ENCODE measurements at regions not wholly inside any gene's neighbourhood (a gene's known extent, or its start where the extent isn't known, plus 50 kb on each side); places are given as distances from the start of the nearest gene placed in this dataset.

DNA sequence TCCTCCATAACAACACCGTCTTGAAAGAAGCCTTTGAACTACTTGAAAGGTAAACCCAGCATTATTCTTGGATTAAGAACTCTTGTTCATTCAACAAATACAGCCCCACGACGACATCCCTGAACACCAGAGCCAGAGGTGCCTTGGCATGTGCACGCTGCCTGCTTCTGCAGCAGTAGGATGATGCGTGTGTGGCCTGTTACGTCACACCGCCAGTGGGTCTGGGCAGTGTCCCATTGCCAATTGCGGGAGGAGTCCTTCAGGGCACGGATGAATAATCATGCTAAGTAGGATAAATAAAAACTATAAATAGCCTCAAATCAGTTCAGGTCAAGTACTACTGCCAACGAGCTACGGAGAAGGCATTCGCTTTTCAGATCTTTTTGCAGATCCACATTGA, 380.5 kb downstream of the SHANK2 start:
- H3K36me3 ChIP-seq (ENCODE audit: control insufficient read depth in 1 of 2, insufficient read depth in 2 of 2, low read length in 2 of 2) = no peaks in the 10 kb centered on the region
- no peak overlapping the region for H3K27ac ChIP-seq (ENCODE audit: low read depth, low read length)

DNA sequence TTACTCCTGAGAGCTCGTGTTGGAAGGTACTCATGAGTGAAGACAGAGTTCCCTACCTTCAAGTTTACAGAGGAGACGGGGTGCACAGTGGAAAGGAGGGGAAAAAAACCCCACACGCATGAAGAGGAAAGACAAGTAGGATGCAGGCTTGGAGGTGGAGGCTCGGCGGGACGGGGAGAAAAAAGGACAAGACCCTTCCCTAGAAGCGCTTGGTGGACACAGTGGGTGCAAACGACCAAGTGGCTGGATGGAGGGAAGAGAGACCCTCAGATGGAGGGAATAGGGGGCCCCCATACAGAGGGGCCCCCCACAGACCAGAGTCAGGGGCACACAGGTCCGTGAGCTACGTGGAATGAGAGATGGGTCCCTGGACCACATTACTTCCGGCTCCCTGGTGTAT, 380.1 kb downstream of the SHANK2 start:
- Histone ChIP-seq H3K27me3 (ENCODE audit: control insufficient read depth in 1 of 2, insufficient read depth in 2 of 2, low read length in 2 of 2) (no peaks in the 10 kb centered on the region), H3K9ac (ENCODE audit: low read depth in 1 of 2, low read length in 2 of 2) (no peak overlapping the region), H3K4me1 (ENCODE audit: control insufficient read depth in 1 of 2, insufficient read depth in 2 of 2, low read length in 2 of 2) (no peaks in the 10 kb centered on the region), H3K9me3 (ENCODE audit: control insufficient read depth in 1 of 2, low read length in 2 of 2) (no peaks in the 10 kb centered on the region), H3K36me3 (ENCODE audit: control insufficient read depth in 1 of 2, insufficient read depth in 2 of 2, low read length in 2 of 2) (no peaks in the 10 kb centered on the region), H3K27ac (ENCODE audit: low read depth, low read length) (no peak overlapping the region), H3K4me3 (ENCODE audit: low read depth in 1 of 2, low read length in 2 of 2) (no peak overlapping the region)

More for the DNA sequence above, 380.5 kb downstream of the SHANK2 start:
- H3K9me3 ChIP-seq (ENCODE audit: control insufficient read depth in 1 of 2, low read length in 2 of 2) = no peaks in the 10 kb centered on the region
- no peaks in the 10 kb centered on the region for H3K4me1 ChIP-seq (ENCODE audit: control insufficient read depth in 1 of 2, insufficient read depth in 2 of 2, low read length in 2 of 2)
- no peaks in the 10 kb centered on the region for H3K27me3 ChIP-seq (ENCODE audit: control insufficient read depth in 1 of 2, insufficient read depth in 2 of 2, low read length in 2 of 2)
- no peak overlapping the region for H3K4me3 ChIP-seq (ENCODE audit: low read depth in 1 of 2, low read length in 2 of 2)
- H3K9ac ChIP-seq (ENCODE audit: low read depth in 1 of 2, low read length in 2 of 2) = no peak overlapping the region

DNA sequence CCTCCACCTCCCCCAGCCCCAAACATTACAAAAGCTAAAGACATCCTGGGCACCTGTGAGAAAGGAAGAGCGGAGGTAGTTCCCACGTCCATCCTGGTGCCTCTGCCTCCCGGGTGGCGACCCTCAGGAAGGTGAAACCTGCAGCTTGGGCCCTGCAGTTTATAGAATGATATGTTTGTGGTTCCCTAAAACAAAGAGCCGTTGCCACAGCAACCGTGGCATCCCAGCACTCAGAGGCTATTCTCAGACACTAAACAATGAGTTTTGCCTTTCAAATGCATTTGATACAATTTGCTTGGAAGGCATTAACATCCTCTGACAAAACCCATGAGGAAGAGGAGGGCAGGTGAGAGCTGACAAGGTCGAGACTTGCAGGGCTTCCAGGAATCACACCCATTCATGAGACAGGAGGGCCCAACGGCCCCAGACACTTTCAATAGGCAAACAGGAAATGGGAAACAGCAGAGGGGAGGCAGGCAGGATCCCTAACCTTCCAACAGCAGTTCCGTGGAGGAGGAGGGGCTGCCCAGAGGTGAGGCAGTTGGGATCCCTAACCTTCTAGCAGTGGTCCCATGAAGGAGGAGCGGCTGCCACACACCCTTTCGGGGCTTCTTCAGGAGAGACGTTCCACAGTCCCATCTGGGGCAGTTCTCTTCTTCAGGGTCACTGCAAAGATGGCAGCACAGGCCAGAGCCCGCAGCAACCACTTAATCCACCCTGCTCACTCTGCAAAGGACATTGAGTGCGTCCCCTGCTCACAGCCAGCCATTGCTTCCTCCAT, 379.2 kb downstream of the SHANK2 start:
- Histone ChIP-seq H3K36me3 (ENCODE audit: control insufficient read depth in 1 of 2, insufficient read depth in 2 of 2, low read length in 2 of 2) (no peaks in the 10 kb centered on the region), H3K27me3 (ENCODE audit: control insufficient read depth in 1 of 2, insufficient read depth in 2 of 2, low read length in 2 of 2) (no peaks in the 10 kb centered on the region), H3K9ac (ENCODE audit: low read depth in 1 of 2, low read length in 2 of 2) (no peak overlapping the region), H3K4me1 (ENCODE audit: control insufficient read depth in 1 of 2, insufficient read depth in 2 of 2, low read length in 2 of 2) (no peaks in the 10 kb centered on the region), H3K4me3 (ENCODE audit: low read depth in 1 of 2, low read length in 2 of 2) (no peak overlapping the region), H3K27ac (ENCODE audit: low read depth, low read length) (no peak overlapping the region), H3K9me3 (ENCODE audit: control insufficient read depth in 1 of 2, low read length in 2 of 2) (no peaks in the 10 kb centered on the region)

DNA sequence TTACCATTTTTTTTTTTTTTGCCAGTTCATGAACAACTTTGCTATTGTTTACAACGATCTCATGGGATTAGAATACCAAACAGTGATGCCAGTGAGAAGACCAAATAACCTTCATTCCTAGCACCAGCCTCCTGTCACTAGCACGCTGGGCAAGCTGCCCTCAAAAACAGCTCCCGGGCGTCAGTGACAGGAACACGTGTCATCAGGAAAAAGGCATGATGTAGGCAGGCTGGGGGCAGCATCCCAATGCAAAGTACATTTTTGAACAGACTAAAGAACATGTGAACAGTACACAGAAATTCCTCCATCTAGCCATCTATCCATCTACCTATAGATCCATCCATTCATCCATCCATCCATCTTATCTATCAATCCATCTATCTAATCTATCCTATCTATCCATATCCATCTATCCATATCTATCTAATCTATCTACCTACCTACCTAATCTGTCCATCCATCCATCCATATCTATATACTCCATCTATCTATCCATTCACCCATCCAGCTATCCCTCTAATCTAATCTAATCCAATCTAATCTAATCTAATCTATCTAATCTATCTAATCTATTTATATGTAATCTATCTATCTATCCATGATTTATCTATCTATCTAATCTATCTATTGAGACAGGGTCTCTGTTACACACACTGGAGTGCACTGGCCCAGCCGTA, 378.5 kb downstream of the SHANK2 start:
- H3K4me1 ChIP-seq (ENCODE audit: control insufficient read depth in 1 of 2, insufficient read depth in 2 of 2, low read length in 2 of 2) = no peaks in the 10 kb centered on the region
- no peak overlapping the region for H3K4me3 ChIP-seq (ENCODE audit: low read depth in 1 of 2, low read length in 2 of 2)
- no peaks in the 10 kb centered on the region for H3K36me3 ChIP-seq (ENCODE audit: control insufficient read depth in 1 of 2, insufficient read depth in 2 of 2, low read length in 2 of 2)
- H3K27ac ChIP-seq (ENCODE audit: low read depth, low read length) = no peak overlapping the region
- H3K9me3 ChIP-seq (ENCODE audit: control insufficient read depth in 1 of 2, low read length in 2 of 2) = no peaks in the 10 kb centered on the region
- H3K9ac ChIP-seq (ENCODE audit: low read depth in 1 of 2, low read length in 2 of 2) = no peak overlapping the region
- no peaks in the 10 kb centered on the region for H3K27me3 ChIP-seq (ENCODE audit: control insufficient read depth in 1 of 2, insufficient read depth in 2 of 2, low read length in 2 of 2)

DNA sequence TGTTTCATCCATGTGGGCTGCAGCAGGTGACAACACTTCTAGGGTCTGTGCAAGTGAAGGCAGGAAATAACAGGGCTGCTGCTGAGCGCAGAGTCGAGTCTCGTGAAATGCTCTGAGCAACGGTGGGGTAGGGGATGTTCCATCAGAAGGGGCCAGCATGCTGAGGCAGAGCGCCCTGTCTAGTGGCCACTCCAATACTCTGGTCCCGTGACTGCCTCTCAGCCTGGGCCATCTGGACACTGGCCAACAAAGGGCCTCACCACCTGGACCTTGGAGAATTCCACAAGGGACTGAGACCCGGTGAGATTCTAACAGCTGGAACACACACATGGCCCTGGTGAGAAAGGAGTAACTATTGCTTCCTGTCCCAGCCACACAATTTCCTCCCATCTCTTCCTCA, 375.7 kb downstream of the SHANK2 start:
- Histone ChIP-seq H3K36me3 (ENCODE audit: control insufficient read depth in 1 of 2, insufficient read depth in 2 of 2, low read length in 2 of 2) (no peaks in the 10 kb centered on the region), H3K9ac (ENCODE audit: low read depth in 1 of 2, low read length in 2 of 2) (no peak overlapping the region), H3K27ac (ENCODE audit: low read depth, low read length) (no peak overlapping the region), H3K27me3 (ENCODE audit: control insufficient read depth in 1 of 2, insufficient read depth in 2 of 2, low read length in 2 of 2) (no peaks in the 10 kb centered on the region), H3K4me3 (ENCODE audit: low read depth in 1 of 2, low read length in 2 of 2) (no peak overlapping the region), H3K4me1 (ENCODE audit: control insufficient read depth in 1 of 2, insufficient read depth in 2 of 2, low read length in 2 of 2) (no peaks in the 10 kb centered on the region), H3K9me3 (ENCODE audit: control insufficient read depth in 1 of 2, low read length in 2 of 2) (no peaks in the 10 kb centered on the region)

DNA sequence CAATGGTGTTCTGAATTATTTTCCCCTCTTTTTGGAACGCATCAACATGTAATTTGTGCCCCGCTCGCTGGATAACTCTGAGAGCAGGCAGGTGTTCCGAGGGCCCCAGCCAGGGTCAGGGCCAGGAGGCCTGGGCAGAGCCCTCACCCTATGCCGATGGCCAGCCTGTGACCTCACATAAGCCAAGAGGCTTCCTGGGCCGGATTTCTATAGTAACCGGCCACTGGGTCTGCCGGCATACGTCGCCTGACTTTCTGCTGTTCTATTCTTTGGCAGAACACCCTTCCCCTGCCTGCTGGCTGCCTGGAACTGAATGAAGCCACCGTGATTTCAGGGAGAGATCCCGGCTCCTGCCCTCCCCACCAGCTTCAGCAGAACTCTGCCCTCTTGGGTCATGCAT, 375.2 kb downstream of the SHANK2 start:
- Histone ChIP-seq H3K27ac (ENCODE audit: low read depth, low read length) (no peak overlapping the region), H3K4me3 (ENCODE audit: low read depth in 1 of 2, low read length in 2 of 2) (no peak overlapping the region), H3K27me3 (ENCODE audit: control insufficient read depth in 1 of 2, insufficient read depth in 2 of 2, low read length in 2 of 2) (no peaks in the 10 kb centered on the region), H3K9ac (ENCODE audit: low read depth in 1 of 2, low read length in 2 of 2) (no peak overlapping the region), H3K4me1 (ENCODE audit: control insufficient read depth in 1 of 2, insufficient read depth in 2 of 2, low read length in 2 of 2) (no peaks in the 10 kb centered on the region), H3K36me3 (ENCODE audit: control insufficient read depth in 1 of 2, insufficient read depth in 2 of 2, low read length in 2 of 2) (no peaks in the 10 kb centered on the region), H3K9me3 (ENCODE audit: control insufficient read depth in 1 of 2, low read length in 2 of 2) (no peaks in the 10 kb centered on the region)

DNA sequence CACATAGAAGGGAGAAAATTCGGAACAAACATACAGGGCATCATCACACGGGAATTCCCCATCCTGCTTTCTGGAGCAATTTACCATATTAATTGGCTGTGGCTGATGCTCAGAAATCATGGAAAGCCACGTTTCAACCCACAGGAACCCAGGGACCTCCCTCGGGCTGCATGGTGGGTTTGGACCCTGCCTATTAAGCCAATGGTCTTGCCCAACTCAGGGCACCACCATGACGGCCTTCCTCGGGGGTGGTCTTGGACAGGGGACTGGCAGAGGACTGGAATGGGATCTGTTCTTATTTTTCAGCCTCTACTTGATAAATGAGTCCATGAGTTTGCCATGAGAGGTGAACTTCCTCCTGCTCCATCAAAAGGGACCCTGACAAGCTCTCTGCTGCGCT, 374.0 kb downstream of the SHANK2 start:
- no peak overlapping the region for H3K27ac ChIP-seq (ENCODE audit: low read depth, low read length)
- no peaks in the 10 kb centered on the region for H3K27me3 ChIP-seq (ENCODE audit: control insufficient read depth in 1 of 2, insufficient read depth in 2 of 2, low read length in 2 of 2)
- no peaks in the 10 kb centered on the region for H3K9me3 ChIP-seq (ENCODE audit: control insufficient read depth in 1 of 2, low read length in 2 of 2)
- H3K4me3 ChIP-seq (ENCODE audit: low read depth in 1 of 2, low read length in 2 of 2) = no peak overlapping the region
- no peak overlapping the region for H3K9ac ChIP-seq (ENCODE audit: low read depth in 1 of 2, low read length in 2 of 2)
- no peaks in the 10 kb centered on the region for H3K36me3 ChIP-seq (ENCODE audit: control insufficient read depth in 1 of 2, insufficient read depth in 2 of 2, low read length in 2 of 2)
- H3K4me1 ChIP-seq (ENCODE audit: control insufficient read depth in 1 of 2, insufficient read depth in 2 of 2, low read length in 2 of 2) = no peaks in the 10 kb centered on the region

DNA sequence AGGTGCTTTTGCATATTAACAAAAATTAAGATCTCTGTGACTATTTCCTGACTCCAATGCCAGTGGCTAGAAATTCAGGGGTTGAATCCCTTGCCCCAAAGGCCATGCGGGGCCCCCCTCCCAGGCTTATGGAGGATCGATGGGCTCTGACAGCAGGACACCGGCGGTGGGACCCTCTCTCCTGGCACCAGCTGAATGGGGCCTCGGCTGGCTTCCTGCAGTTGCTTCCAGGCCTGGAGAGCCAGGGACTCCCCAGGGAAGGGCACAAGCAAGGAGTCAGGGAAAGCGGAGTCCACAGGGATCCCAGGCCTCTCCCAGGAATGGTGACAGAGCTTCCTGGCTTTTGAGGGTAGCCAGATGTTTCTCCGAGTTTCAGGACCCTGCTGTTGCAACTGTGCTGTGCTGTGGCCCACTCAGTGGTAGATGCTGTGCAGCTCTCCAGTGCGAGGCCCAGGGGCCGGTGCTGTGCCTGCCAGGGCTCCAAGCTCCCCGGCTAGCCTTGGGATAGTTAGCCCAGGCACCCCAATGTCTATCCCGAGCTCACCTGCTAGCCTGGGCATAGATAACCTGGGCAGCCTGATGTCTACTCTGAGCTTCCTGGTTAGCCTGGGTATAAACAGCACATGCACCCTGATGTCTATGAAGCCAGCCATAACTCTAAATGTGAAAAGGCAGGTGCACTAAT, 372.6 kb downstream of the SHANK2 start:
- Histone ChIP-seq H3K4me3 (ENCODE audit: low read depth in 1 of 2, low read length in 2 of 2) (no peak overlapping the region), H3K27ac (ENCODE audit: low read depth, low read length) (no peak overlapping the region), H3K4me1 (ENCODE audit: control insufficient read depth in 1 of 2, insufficient read depth in 2 of 2, low read length in 2 of 2) (peaks cover 0 to 3% of the 10 kb centered on the region in 2 donors), H3K27me3 (ENCODE audit: control insufficient read depth in 1 of 2, insufficient read depth in 2 of 2, low read length in 2 of 2) (no peaks in the 10 kb centered on the region), H3K9ac (ENCODE audit: low read depth in 1 of 2, low read length in 2 of 2) (no peak overlapping the region), H3K9me3 (ENCODE audit: control insufficient read depth in 1 of 2, low read length in 2 of 2) (no peaks in the 10 kb centered on the region), H3K36me3 (ENCODE audit: control insufficient read depth in 1 of 2, insufficient read depth in 2 of 2, low read length in 2 of 2) (no peaks in the 10 kb centered on the region)

DNA sequence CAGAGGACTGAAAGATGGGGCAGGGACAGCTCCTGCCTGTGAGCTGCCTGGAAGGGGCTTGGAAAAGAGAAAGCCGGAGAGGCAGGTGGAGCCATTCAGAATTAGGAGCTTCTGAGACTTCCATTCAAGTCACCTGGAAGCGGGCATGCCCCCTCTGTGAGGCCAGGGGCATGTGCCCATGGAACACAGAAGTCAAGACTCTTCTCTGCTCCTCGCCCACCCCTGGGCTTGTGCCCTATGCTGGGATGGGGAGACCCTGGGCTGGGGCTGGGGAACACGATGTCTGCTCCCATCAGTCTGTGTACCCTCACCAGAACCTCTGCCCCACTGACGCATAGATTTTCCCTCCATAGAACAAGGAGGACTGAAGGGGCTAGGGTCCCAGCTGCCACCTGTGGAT, 372.0 kb downstream of the SHANK2 start:
- H3K4me3 ChIP-seq (ENCODE audit: low read depth in 1 of 2, low read length in 2 of 2) = no peak overlapping the region
- H3K4me1 ChIP-seq (ENCODE audit: control insufficient read depth in 1 of 2, insufficient read depth in 2 of 2, low read length in 2 of 2) = peaks cover 0 to 3% of the 10 kb centered on the region in 2 donors
- H3K27ac ChIP-seq (ENCODE audit: low read depth, low read length) = no peak overlapping the region
- H3K9ac ChIP-seq (ENCODE audit: low read depth in 1 of 2, low read length in 2 of 2) = no peak overlapping the region
- H3K27me3 ChIP-seq (ENCODE audit: control insufficient read depth in 1 of 2, insufficient read depth in 2 of 2, low read length in 2 of 2) = no peaks in the 10 kb centered on the region
- no peaks in the 10 kb centered on the region for H3K36me3 ChIP-seq (ENCODE audit: control insufficient read depth in 1 of 2, insufficient read depth in 2 of 2, low read length in 2 of 2)
- H3K9me3 ChIP-seq (ENCODE audit: control insufficient read depth in 1 of 2, low read length in 2 of 2) = no peaks in the 10 kb centered on the region

DNA sequence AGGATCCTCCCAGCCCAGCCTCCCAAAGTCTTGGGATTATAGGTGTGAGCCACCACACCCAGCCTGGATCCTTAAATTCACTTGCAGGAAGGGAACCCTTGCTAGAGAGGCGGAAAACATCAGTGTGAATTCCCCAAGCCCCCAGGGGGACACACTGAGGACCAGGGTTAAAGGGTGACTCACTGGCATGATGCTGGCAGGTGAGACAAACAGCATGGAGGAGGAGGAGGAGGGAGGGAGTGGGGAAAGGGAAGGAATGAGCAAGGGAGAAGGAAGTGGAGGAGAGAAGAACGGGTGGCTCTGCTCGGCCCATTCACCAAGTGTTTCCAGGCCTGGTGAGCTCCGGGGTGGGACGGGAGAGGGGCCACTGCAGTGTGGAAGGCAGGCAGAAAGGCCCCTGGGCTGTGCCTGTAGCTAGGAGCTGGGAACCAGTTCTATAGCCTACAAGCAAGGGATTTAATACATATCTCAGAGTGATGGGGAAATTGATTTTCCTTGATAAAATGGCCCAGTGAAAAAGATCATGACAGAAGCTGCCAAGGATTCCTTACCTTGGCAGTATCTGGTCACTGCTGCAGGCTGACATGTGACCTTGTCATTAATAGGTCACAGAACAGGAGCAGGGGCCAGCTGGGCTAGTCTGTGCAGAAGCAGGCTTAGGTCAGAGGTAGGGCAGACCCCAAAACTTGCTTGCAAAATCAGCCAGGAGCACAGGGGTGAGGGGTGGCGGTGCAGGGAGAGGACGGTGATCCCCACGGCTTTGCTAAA, 370.2 kb downstream of the SHANK2 start:
- H3K36me3 ChIP-seq (ENCODE audit: control insufficient read depth in 1 of 2, insufficient read depth in 2 of 2, low read length in 2 of 2) = no peaks in the 10 kb centered on the region
- peaks cover 0 to 6% of the 10 kb centered on the region in 2 donors for H3K4me1 ChIP-seq (ENCODE audit: control insufficient read depth in 1 of 2, insufficient read depth in 2 of 2, low read length in 2 of 2)
- no peaks in the 10 kb centered on the region for H3K9me3 ChIP-seq (ENCODE audit: control insufficient read depth in 1 of 2, low read length in 2 of 2)
- H3K27me3 ChIP-seq (ENCODE audit: control insufficient read depth in 1 of 2, insufficient read depth in 2 of 2, low read length in 2 of 2) = no peaks in the 10 kb centered on the region
- no peak overlapping the region for H3K27ac ChIP-seq (ENCODE audit: low read depth, low read length)
- no peak overlapping the region for H3K4me3 ChIP-seq (ENCODE audit: low read depth in 1 of 2, low read length in 2 of 2)
- no peak overlapping the region for H3K9ac ChIP-seq (ENCODE audit: low read depth in 1 of 2, low read length in 2 of 2)

All from duodenal mucosa (tissue), 2 donors.